ENCODE measurements at regions not wholly inside any gene's neighbourhood (a gene's known extent, or its start where the extent isn't known, plus 50 kb on each side); places are given as distances from the start of the nearest gene placed in this dataset.

DNA sequence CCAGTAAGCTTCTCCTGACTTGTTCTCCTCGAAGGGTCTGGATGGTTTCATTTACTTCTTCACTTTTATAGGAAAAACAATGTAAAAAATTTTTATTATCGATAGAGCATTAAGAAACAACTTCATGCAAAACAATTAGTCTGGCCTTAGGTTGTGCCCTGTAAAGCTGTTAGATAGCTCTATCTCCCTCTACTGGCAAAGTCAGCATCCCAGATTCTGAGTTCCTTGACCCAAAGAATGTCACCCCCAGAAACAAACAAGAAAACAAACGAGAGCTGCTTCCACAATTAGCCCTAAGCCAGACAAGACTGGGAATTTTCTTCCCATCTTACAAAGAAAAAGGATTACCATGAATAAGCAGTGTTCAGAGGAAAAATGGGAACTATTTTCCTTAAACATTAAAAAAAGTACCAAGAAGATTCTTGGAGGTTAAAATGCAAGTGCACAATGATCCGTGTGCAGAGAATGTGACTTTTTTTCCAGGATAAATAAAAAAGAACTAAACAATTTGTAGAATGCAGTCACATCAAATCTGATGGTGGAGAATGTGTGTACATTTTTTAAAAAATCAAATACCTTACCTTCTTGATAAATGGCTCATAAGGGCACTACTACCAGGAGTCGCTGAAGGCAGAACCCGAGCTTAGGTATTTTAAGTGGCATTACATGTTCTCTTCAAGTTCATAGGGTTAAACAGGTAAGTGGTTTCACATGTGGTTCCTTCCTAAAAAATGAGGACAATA lies 293.2 kb downstream of the FBXO8 start:
- TF ChIP-seq, protein P1, sequence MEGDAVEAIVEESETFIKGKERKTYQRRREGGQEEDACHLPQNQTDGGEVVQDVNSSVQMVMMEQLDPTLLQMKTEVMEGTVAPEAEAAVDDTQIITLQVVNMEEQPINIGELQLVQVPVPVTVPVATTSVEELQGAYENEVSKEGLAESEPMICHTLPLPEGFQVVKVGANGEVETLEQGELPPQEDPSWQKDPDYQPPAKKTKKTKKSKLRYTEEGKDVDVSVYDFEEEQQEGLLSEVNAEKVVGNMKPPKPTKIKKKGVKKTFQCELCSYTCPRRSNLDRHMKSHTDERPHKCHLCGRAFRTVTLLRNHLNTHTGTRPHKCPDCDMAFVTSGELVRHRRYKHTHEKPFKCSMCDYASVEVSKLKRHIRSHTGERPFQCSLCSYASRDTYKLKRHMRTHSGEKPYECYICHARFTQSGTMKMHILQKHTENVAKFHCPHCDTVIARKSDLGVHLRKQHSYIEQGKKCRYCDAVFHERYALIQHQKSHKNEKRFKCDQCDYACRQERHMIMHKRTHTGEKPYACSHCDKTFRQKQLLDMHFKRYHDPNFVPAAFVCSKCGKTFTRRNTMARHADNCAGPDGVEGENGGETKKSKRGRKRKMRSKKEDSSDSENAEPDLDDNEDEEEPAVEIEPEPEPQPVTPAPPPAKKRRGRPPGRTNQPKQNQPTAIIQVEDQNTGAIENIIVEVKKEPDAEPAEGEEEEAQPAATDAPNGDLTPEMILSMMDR (IDR thresholded peaks at IDR 0.05): peak; percentile 28 to 66 (median 50)
- TF ChIP-seq POLR2A (IDR thresholded peaks at IDR 0.05): no peak

All from heart left ventricle (tissue), 13 donors.